T47D (cell line): ENCODE measurements at regions not wholly inside any gene's neighbourhood (a gene's known extent, or its start where the extent isn't known, plus 50 kb on each side); places are given as distances from the start of the nearest gene placed in this dataset.

ENCODE experiments used
- DNase-seq, 2 experiments: peaks; one replicate each; pipeline versions ENCODE4 v3.0.0 to v3.0.0-alpha.2; 2011 to 2012; ENCODE audit warnings: low read depth in 1 of 2, low spot score in 1 of 2
- JUND ChIP-seq: IDR thresholded peaks from 2 replicates; pipeline ENCODE4 v1.6.1; 2012; ENCODE audit warnings: low read depth
- in situ Hi-C: cut with HindIII; loops from 2 replicates; pipeline ENCODE4 v1.10.0; 2016; ENCODE audit warnings: low sequenced_read_pairs, low pct_unique_long_range_greater_than_20kb

GRCh38 chr2:106642679-106643078 lies 155.5 kb downstream of the CD8B2 start:
- no peak for TF ChIP-seq JUND
- in situ Hi-C loops = no loop called here
- DNase-seq = no peak

GRCh38 chr2:106644623-106645022 lies 157.5 kb downstream of the CD8B2 start:
- TF ChIP-seq JUND = no peak
- DNase-seq = no peak
- in situ Hi-C loops = no loop called here

DNA sequence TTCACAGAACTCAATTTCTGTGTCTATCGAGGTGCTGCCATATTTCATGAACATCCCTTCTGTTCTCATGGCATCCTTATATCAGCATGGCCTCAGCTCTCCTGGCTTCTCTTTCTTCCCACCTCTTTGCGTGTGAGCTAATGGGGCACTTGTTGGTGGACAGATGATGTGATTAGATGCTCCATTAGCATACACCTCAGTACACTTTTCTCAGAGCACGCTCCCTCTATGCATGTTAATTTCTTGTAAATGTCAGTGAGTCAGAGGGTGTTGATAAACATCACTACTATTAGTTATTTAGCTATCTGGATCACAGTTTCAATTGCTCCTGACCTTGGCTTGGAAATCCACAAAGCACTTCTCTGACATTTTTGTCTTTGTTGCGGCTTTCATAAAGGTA lies 159.4 kb downstream of the CD8B2 start:
- in situ Hi-C loops = no loop called here

DNA sequence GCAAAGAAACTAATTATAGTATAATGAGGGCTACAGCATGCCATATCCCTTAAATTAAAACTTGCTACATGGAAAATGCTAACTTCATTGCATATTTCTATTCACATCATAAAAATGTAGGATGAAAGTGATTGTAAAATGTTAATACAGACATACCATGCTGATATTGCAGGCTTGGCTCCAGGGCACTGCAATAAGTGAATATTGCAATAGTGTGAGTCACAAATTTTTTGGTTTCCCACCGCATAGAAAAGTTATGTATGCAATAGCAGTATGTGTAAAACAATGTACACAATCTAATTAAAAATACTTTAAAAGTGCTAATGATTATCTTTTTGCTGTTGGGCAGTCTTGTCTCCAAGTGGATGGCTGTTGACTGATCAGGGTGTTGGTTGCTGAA lies 162.1 kb downstream of the CD8B2 start:
- in situ Hi-C loops = no loop called here
- no peak for DNase-seq
- TF ChIP-seq JUND = no peak

More for the DNA sequence above, 159.4 kb downstream of the CD8B2 start:
- DNase-seq = no peak
- TF ChIP-seq JUND = no peak

- no peak for TF ChIP-seq JUND
- in situ Hi-C loops = no loop called here
- no peak for DNase-seq
These were observed 166.3 kb downstream of the CD8B2 start for GRCh38 chr2:106653465-106653864.

- TF ChIP-seq JUND = no peak
- no peak for DNase-seq
- in situ Hi-C loops = no loop called here
These were observed 171.5 kb downstream of the CD8B2 start for GRCh38 chr2:106658616-106659015.

GRCh38 chr2:106664669-106665068 lies 177.5 kb downstream of the CD8B2 start:
- no peak for TF ChIP-seq JUND
- in situ Hi-C loops = no loop called here
- DNase-seq = no peak

DNA sequence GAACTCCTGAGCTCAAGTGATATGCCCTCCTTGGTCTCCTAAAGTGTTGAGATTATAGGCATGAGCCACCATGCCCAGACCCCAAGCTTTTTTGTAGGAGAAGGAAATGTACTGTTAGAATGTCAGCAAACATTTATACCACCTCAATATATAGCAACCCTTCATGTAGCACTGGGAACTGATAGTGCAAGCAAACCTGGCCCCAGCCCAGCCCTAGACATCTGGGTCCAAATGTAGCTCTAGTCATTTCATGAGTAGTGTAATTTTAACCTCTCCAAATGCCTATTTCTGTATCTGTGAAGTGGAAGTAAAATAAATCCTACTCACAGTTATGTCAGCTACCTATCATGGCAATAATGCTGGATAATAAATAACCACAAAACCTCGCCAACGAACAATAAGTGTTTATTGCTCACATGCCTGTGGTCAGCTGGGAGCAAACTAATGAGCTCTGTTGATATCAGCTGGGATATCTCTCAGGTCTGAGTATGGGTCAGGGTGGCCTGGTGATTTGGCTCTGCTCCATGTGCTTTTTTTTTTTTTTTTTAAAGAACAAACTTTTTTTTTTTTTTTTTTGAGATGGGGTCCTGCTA lies 180.4 kb downstream of the CD8B2 start:
- no peak for TF ChIP-seq JUND
- no peak for DNase-seq
- in situ Hi-C loops = no loop called here

DNA sequence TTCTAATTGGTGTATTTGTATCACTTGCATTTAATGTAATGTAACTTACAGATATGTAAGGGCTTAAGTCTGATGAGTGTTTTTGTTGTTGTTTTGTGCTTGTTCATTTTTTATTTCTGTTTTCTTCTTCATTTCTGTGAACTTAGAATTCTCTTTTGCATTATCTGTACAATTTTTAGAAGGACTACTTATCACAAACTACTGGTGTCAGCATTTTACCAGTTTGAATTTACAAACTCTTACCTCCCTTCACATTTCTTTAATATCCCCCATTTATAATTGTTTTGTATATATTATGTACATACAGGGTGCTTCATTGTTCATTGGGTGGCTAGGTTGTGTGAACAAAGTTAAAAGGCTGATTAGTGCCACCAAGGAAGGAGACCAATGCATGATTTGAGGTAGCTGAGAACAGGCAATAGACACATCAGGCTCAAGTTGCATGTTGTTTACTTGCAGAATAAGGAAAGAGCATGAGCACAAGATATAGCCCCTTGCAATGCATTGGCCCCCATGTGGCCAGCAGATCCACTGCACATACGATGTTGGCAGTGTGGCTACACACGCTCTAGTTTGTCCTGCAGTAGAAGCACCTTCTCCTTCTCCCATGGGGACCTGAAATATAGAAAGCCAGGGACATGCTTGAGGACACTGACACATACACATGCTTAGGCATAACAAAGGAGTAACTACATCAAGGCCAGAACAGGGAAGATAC lies 198.2 kb downstream of the CD8B2 start:
- in situ Hi-C loops = no loop called here
- no peak for TF ChIP-seq JUND
- no peak for DNase-seq

DNA sequence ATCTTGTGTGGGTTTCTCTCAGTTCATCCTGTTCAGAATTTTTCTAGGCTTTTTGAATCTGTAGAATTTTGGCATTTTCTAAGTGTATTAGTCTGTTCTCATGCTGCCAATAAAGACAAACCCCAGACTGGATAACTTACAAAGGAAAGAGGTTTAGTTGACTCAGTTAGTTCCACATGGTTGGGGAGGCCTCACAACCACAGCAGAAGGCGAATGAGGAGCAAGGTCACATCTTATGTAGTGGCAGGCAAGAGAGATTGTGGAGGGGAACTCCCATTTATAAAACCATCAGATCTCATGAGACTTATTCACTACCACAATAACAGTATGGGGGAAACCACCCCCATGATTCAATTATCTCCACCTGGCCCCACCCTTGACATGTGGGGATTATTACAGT lies 199.2 kb downstream of the ST6GAL2 start:
- no peak for TF ChIP-seq JUND
- in situ Hi-C loops = no loop called here
- no peak for DNase-seq

- in situ Hi-C loops = no loop called here
- DNase-seq = no peak
- no peak for TF ChIP-seq JUND
These were observed 190.9 kb downstream of the ST6GAL2 start for GRCh38 chr2:106694964-106695470.

DNA sequence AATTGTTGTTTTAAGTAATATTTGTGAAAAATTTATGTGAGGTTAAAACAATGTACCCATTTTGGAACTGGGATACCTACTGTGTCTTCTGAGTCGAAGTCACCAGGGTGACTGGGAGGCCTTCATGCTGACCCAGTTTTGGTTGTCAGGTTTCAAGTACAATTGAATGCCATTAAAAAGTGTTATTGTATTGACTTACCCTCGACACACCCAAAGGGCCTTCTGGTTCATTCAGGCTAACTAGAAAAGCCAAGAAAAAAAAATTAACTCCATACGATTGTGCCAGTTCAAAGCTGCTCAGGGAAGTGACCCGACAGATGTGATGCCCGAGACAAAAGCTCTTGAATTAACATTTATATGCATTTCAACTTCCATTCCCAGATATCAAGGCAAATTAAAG lies 190.0 kb downstream of the ST6GAL2 start:
- TF ChIP-seq JUND = no peak
- in situ Hi-C loops = no loop called here
- no peak for DNase-seq

DNA sequence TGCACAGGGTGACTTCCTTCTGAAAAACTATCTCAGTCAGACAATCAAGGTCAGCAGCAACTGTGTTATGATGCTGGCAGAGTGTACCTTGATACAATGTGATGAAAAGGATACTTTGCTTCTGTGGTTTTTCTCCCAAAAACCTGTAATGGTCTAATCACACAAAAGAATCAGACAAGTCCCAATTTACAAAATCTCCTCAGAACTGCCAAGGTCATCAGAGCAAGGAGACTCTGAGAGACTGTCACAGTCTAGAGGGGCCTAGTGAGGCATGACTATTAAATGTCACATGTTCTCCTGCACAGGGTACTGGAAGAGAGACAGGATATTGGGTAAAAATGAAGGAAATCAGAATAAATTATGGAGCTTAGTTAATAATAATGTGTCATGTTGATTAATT lies 185.4 kb downstream of the ST6GAL2 start:
- in situ Hi-C loops = no loop called here
- TF ChIP-seq JUND = no peak
- no peak for DNase-seq
